ENCODE measurements at regions not wholly inside any gene's neighbourhood (a gene's known extent, or its start where the extent isn't known, plus 50 kb on each side); places are given as distances from the start of the nearest gene placed in this dataset.
A peak's percentile ranks its signal among the peaks of the same experiment; 100 is the strongest.

- no peak for DNase-seq
- H2BK15ac ChIP-seq (ENCODE audit: low read depth, poor library complexity, severe bottlenecking): no peak overlapping the region
- no peak overlapping the region for H2BK12ac ChIP-seq (ENCODE audit: low read length in 2 of 2)
- no peak overlapping the region for H2BK5ac ChIP-seq (ENCODE audit: low read depth, low read length, poor library complexity, severe bottlenecking)
- no peak overlapping the region for H3K27ac ChIP-seq (ENCODE audit: low read length, poor library complexity, severe bottlenecking)
- H3K14ac ChIP-seq (ENCODE audit: low read length in 2 of 2): no peak overlapping the region
- H3K4me3 ChIP-seq (ENCODE audit: insufficient read depth in 1 of 2, low read depth in 1 of 2, low read length in 2 of 2): no peak overlapping the region
- H3K36me3 ChIP-seq (ENCODE audit: control insufficient read depth in 1 of 2, insufficient read depth in 2 of 2, low read depth in 1 of 2, low read length in 2 of 2): no peaks in the 10 kb centered on the region
- H3K79me1 ChIP-seq (replicated peaks; ENCODE audit: low read length, poor library complexity, severe bottlenecking): no peaks in the 10 kb centered on the region
- H3K4me2 ChIP-seq (ENCODE audit: low read length, poor library complexity, severe bottlenecking): no peak overlapping the region
- H3K4me1 ChIP-seq (ENCODE audit: control insufficient read depth, insufficient read depth, low read depth, low read length): no peaks in the 10 kb centered on the region
- H3K18ac ChIP-seq (ENCODE audit: low read depth in 1 of 2, low read length in 2 of 2): no peak overlapping the region
- H3K9ac ChIP-seq (ENCODE audit: low read length): no peak overlapping the region
- H2AK5ac ChIP-seq (ENCODE audit: low read length, severe bottlenecking): no peak overlapping the region
- peaks cover 3% of the 10 kb centered on the region for H3K9me3 ChIP-seq (ENCODE audit: control insufficient read depth, low read length)
- H3K4ac ChIP-seq (ENCODE audit: low read depth in 1 of 2, low read length in 2 of 2): no peak overlapping the region
- no peak overlapping the region for H3K23ac ChIP-seq (ENCODE audit: low read length in 2 of 2)
- no peak overlapping the region for H4K91ac ChIP-seq (ENCODE audit: low read length)
- H4K8ac ChIP-seq (ENCODE audit: low read length): no peak overlapping the region
- H2BK120ac ChIP-seq (ENCODE audit: low read depth, low read length): no peak overlapping the region
- no peak overlapping the region for H2AFZ ChIP-seq (ENCODE audit: low read depth, low read length)
- no peaks in the 10 kb centered on the region for H3K27me3 ChIP-seq (ENCODE audit: control insufficient read depth in 1 of 2, insufficient read depth in 1 of 2, low read length in 2 of 2)
Observed at GRCh38 chr5:72673623-72674022, 142.8 kb upstream of the TNPO1 start.

DNA sequence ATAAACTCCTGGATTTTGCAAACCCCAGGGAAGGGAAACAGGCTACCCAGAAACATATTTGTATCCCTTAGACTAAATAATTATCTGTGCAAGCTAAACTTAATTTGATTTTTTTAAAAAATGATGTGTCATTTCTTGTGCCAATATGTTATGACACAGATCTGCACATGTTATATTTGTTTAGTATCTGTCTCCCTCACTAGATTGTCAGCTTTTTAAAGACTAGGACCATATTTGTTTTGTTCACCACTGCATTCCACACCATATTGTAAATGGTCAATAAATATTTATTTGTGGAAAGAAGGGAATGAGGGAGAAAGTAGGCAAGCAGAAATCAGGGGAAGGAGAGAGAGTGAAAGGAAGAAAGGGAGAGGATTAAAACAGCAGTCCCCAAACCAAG, 143.3 kb upstream of the TNPO1 start:
- H2BK12ac ChIP-seq (ENCODE audit: low read length in 2 of 2): no peak overlapping the region

DNA sequence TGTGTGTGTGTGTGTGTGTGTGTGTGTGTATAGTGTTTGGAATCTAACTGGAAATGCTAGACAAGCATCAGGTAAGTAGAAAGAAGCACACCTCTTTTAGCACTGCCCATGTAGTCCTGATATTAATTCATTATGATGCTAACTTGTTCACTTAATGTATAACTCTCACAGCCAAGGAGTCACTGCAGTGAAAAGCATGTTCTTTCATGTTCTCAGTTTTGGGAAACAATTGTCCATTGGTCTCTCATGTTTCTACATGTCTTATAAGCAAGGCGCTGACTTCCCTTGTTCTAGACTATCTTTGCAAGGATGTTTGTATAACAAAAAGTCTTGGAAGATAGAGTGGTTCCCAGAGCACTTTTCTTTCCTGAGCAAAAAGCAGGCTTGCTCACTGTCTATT, 148.8 kb upstream of the TNPO1 start:
- Histone ChIP-seq H3K4me1 (ENCODE audit: control insufficient read depth, insufficient read depth, low read depth, low read length) (no peaks in the 10 kb centered on the region), H2AFZ (ENCODE audit: low read depth, low read length) (no peak overlapping the region), H3K23ac (ENCODE audit: low read length in 2 of 2) (no peak overlapping the region), H3K4ac (ENCODE audit: low read depth in 1 of 2, low read length in 2 of 2) (no peak overlapping the region), H3K18ac (ENCODE audit: low read depth in 1 of 2, low read length in 2 of 2) (no peak overlapping the region), H3K4me3 (ENCODE audit: insufficient read depth in 1 of 2, low read depth in 1 of 2, low read length in 2 of 2) (no peak overlapping the region), H2BK5ac (ENCODE audit: low read depth, low read length, poor library complexity, severe bottlenecking) (no peak overlapping the region), H3K9me3 (ENCODE audit: control insufficient read depth, low read length) (no peaks in the 10 kb centered on the region), H2BK12ac (ENCODE audit: low read length in 2 of 2) (no peak overlapping the region), H3K79me1 (replicated peaks; ENCODE audit: low read length, poor library complexity, severe bottlenecking) (no peaks in the 10 kb centered on the region), H2BK15ac (ENCODE audit: low read depth, poor library complexity, severe bottlenecking) (no peak overlapping the region), H4K91ac (ENCODE audit: low read length) (no peak overlapping the region), H2AK5ac (ENCODE audit: low read length, severe bottlenecking) (no peak overlapping the region), H3K9ac (ENCODE audit: low read length) (no peak overlapping the region), H3K14ac (ENCODE audit: low read length in 2 of 2) (no peak overlapping the region), H2BK120ac (ENCODE audit: low read depth, low read length) (no peak overlapping the region), H4K8ac (ENCODE audit: low read length) (no peak overlapping the region), H3K27me3 (ENCODE audit: control insufficient read depth in 1 of 2, insufficient read depth in 1 of 2, low read length in 2 of 2) (peaks cover 0 to 12% of the 10 kb centered on the region in 2 experiments), H3K36me3 (ENCODE audit: control insufficient read depth in 1 of 2, insufficient read depth in 2 of 2, low read depth in 1 of 2, low read length in 2 of 2) (no peaks in the 10 kb centered on the region), H3K27ac (ENCODE audit: low read length, poor library complexity, severe bottlenecking) (no peak overlapping the region), H3K4me2 (ENCODE audit: low read length, poor library complexity, severe bottlenecking) (no peak overlapping the region)
- no peak for DNase-seq
- WGBS: 100% methylated on average over 1 of the region's 1 CpG

More for the DNA sequence above, 143.3 kb upstream of the TNPO1 start:
- H3K4me2 ChIP-seq (ENCODE audit: low read length, poor library complexity, severe bottlenecking): no peak overlapping the region
- H3K18ac ChIP-seq (ENCODE audit: low read depth in 1 of 2, low read length in 2 of 2): no peak overlapping the region
- H3K79me1 ChIP-seq (replicated peaks; ENCODE audit: low read length, poor library complexity, severe bottlenecking): no peaks in the 10 kb centered on the region
- no peak overlapping the region for H2AK5ac ChIP-seq (ENCODE audit: low read length, severe bottlenecking)
- no peak overlapping the region for H3K14ac ChIP-seq (ENCODE audit: low read length in 2 of 2)
- no peak overlapping the region for H2BK5ac ChIP-seq (ENCODE audit: low read depth, low read length, poor library complexity, severe bottlenecking)
- no peak overlapping the region for H3K23ac ChIP-seq (ENCODE audit: low read length in 2 of 2)
- H3K4me3 ChIP-seq (ENCODE audit: insufficient read depth in 1 of 2, low read depth in 1 of 2, low read length in 2 of 2): no peak overlapping the region
- H3K4me1 ChIP-seq (ENCODE audit: control insufficient read depth, insufficient read depth, low read depth, low read length): no peaks in the 10 kb centered on the region
- H2BK120ac ChIP-seq (ENCODE audit: low read depth, low read length): no peak overlapping the region
- H3K4ac ChIP-seq (ENCODE audit: low read depth in 1 of 2, low read length in 2 of 2): no peak overlapping the region
- H3K27ac ChIP-seq (ENCODE audit: low read length, poor library complexity, severe bottlenecking): no peak overlapping the region
- H3K27me3 ChIP-seq (ENCODE audit: control insufficient read depth in 1 of 2, insufficient read depth in 1 of 2, low read length in 2 of 2): no peaks in the 10 kb centered on the region
- H2AFZ ChIP-seq (ENCODE audit: low read depth, low read length): no peak overlapping the region
- no peak overlapping the region for H4K91ac ChIP-seq (ENCODE audit: low read length)
- no peak overlapping the region for H4K8ac ChIP-seq (ENCODE audit: low read length)
- H3K9ac ChIP-seq (ENCODE audit: low read length): no peak overlapping the region
- H2BK15ac ChIP-seq (ENCODE audit: low read depth, poor library complexity, severe bottlenecking): no peak overlapping the region
- H3K9me3 ChIP-seq (ENCODE audit: control insufficient read depth, low read length): peaks cover 3% of the 10 kb centered on the region
- no peaks in the 10 kb centered on the region for H3K36me3 ChIP-seq (ENCODE audit: control insufficient read depth in 1 of 2, insufficient read depth in 2 of 2, low read depth in 1 of 2, low read length in 2 of 2)
- DNase-seq: no peak

DNA sequence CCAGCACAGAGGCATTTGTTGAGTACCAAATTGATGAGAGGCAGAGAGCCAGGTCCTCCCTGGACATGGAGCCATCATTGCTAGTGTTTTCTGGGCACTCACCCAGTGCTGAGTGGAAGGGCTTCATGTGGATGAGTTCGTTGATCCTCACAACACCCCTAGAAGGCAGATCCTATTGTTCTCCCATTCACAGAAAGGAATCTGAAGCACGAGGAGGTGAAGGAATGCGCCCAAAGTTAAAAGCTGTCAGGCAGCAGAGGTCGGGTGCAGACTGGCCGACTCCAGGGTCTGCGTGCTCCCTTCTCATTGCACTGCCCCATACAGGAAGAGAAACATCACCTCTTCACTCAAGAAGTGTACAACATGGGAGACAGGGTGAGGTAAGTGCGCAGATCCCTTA, 153.5 kb upstream of the TNPO1 start:
- no peak overlapping the region for H2BK120ac ChIP-seq (ENCODE audit: low read depth, low read length)
- H3K4me2 ChIP-seq (ENCODE audit: low read length, poor library complexity, severe bottlenecking): no peak overlapping the region
- peaks cover 0 to 17% of the 10 kb centered on the region in 2 experiments for H3K27me3 ChIP-seq (ENCODE audit: control insufficient read depth in 1 of 2, insufficient read depth in 1 of 2, low read length in 2 of 2)
- H3K36me3 ChIP-seq (ENCODE audit: control insufficient read depth in 1 of 2, insufficient read depth in 2 of 2, low read depth in 1 of 2, low read length in 2 of 2): no peaks in the 10 kb centered on the region
- 90% methylated on average over 7 of the region's 7 CpGs for WGBS
- H3K23ac ChIP-seq (ENCODE audit: low read length in 2 of 2): no peak overlapping the region
- no peak overlapping the region for H3K4me3 ChIP-seq (ENCODE audit: insufficient read depth in 1 of 2, low read depth in 1 of 2, low read length in 2 of 2)
- H3K4ac ChIP-seq (ENCODE audit: low read depth in 1 of 2, low read length in 2 of 2): no peak overlapping the region
- H3K79me1 ChIP-seq (replicated peaks; ENCODE audit: low read length, poor library complexity, severe bottlenecking): no peaks in the 10 kb centered on the region
- H2AK5ac ChIP-seq (ENCODE audit: low read length, severe bottlenecking): no peak overlapping the region
- no peaks in the 10 kb centered on the region for H3K9me3 ChIP-seq (ENCODE audit: control insufficient read depth, low read length)
- no peak overlapping the region for H3K9ac ChIP-seq (ENCODE audit: low read length)
- peak overlapping the region in 1 of 2 experiments; percentile 23 for H2BK12ac ChIP-seq (ENCODE audit: low read length in 2 of 2)
- H4K91ac ChIP-seq (ENCODE audit: low read length): peak overlapping the region; percentile 21
- no peak overlapping the region for H4K8ac ChIP-seq (ENCODE audit: low read length)
- H2BK5ac ChIP-seq (ENCODE audit: low read depth, low read length, poor library complexity, severe bottlenecking): no peak overlapping the region
- H3K18ac ChIP-seq (ENCODE audit: low read depth in 1 of 2, low read length in 2 of 2): no peak overlapping the region
- no peak overlapping the region for H2AFZ ChIP-seq (ENCODE audit: low read depth, low read length)
- no peak overlapping the region for H3K14ac ChIP-seq (ENCODE audit: low read length in 2 of 2)
- H3K27ac ChIP-seq (ENCODE audit: low read length, poor library complexity, severe bottlenecking): no peak overlapping the region
- H3K4me1 ChIP-seq (ENCODE audit: control insufficient read depth, insufficient read depth, low read depth, low read length): peaks cover 5% of the 10 kb centered on the region
- no peak for DNase-seq
- H2BK15ac ChIP-seq (ENCODE audit: low read depth, poor library complexity, severe bottlenecking): no peak overlapping the region

Data from mesenchymal stem cell (in vitro differentiated cells and primary cell).